ENCODE measurements at regions not wholly inside any gene's neighbourhood (a gene's known extent, or its start where the extent isn't known, plus 50 kb on each side); places are given as distances from the start of the nearest gene placed in this dataset.

DNA sequence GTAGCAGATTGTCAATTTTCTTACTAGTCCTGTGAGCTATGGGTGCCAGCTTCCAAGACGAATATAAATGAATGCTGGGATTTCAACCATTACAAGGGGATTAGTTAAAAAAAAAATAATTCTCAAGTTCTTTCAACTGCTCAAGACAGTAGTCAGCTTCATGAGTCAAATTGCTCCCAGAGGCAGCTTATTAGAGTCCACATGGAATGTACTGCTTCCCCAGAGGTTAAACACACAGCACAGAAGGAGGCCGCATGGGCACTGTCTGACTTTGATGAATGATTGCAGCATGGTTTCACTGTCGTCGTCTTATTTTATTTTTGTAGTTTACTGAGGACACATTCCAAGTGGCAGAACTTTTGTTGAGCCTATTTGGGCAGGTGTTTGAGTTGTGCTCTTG is 563.2 kb downstream of the TMEM135 start:
- TF ChIP-seq, protein P1, sequence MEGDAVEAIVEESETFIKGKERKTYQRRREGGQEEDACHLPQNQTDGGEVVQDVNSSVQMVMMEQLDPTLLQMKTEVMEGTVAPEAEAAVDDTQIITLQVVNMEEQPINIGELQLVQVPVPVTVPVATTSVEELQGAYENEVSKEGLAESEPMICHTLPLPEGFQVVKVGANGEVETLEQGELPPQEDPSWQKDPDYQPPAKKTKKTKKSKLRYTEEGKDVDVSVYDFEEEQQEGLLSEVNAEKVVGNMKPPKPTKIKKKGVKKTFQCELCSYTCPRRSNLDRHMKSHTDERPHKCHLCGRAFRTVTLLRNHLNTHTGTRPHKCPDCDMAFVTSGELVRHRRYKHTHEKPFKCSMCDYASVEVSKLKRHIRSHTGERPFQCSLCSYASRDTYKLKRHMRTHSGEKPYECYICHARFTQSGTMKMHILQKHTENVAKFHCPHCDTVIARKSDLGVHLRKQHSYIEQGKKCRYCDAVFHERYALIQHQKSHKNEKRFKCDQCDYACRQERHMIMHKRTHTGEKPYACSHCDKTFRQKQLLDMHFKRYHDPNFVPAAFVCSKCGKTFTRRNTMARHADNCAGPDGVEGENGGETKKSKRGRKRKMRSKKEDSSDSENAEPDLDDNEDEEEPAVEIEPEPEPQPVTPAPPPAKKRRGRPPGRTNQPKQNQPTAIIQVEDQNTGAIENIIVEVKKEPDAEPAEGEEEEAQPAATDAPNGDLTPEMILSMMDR (IDR thresholded peaks at IDR 0.05), result no peak
- TF ChIP-seq POLR2A (IDR thresholded peaks at IDR 0.05), result no peak

All from Peyer's patch (tissue), 4 donors.